A549 (cell line): ENCODE measurements at regions not wholly inside any gene's neighbourhood (a gene's known extent, or its start where the extent isn't known, plus 50 kb on each side); places are given as distances from the start of the nearest gene placed in this dataset.

Source experiments
- ATAC-seq, 2 experiments: fragments of 200-7000 bp in 1 of 2; fragments of >200 bp in 1 of 2; cut with Nextera tagmentation in 1 of 2; cut with Tn5 transposase in 1 of 2; 3 replicates each; pipeline versions ENCODE4 v1.8.0 to v1.9.1; 2018 to 2020; ENCODE audit warnings: mild to moderate bottlenecking in 1 of 2, moderate library complexity in 1 of 2
- CTCF ChIA-PET: fragments of 300-600 bp; sonication (Branson Sonifier 250); formaldehyde crosslinking; extraction: SDS; loops from one replicate; lab custom pipeline; 2021; ENCODE audit warnings: antibody characterized with exemption, inconsistent platforms; lab: Yijun Ruan, JAX
- POLR2A ChIA-PET: fragments of 350-600 bp; formaldehyde crosslinking; extraction: SDS; loops from one replicate; lab custom pipeline; 2021; ENCODE audit warnings: antibody characterized with exemption, inconsistent platforms; lab: Yijun Ruan, JAX
- DNase-seq, 2 experiments: peaks; one replicate each; pipeline versions ENCODE4 v3.0.0 to v3.0.0-alpha.2; 2011 to 2016; ENCODE audit warnings: low read depth in 1 of 2, low spot score in 1 of 2
- FAIRE-seq: peaks from 2 replicates; lab custom pipeline; 2011; peaks lifted over from hg19 to GRCh38; lab: Jason Lieb, UNC
- H3K27ac ChIP-seq, 2 experiments: fragments of >200 bp; sonication (Bioruptor Twin); formaldehyde crosslinking; 3 replicates each; pipeline ENCODE4 v1.5.1; 2016 to 2017
- H3K4me1 ChIP-seq: fragments of >200 bp; sonication (Bioruptor Twin); formaldehyde crosslinking; 3 replicates; pipeline ENCODE4 v1.6.1; 2016
- H3K4me2 ChIP-seq: fragments of >200 bp; sonication (Bioruptor Twin); formaldehyde crosslinking; 3 replicates; pipeline ENCODE4 v1.6.1; 2016
- H3K4me3 ChIP-seq: fragments of >200 bp; sonication (Bioruptor Twin); formaldehyde crosslinking; 3 replicates; pipeline ENCODE4 v1.5.1; 2016
- H3K9me3 ChIP-seq: fragments of >200 bp; sonication (Bioruptor Twin); formaldehyde crosslinking; 3 replicates; pipeline ENCODE4 v1.6.1; 2016
- BHLHE40 ChIP-seq: IDR thresholded peaks from 2 replicates; pipeline ENCODE4 v1.6.1; 2012; ENCODE audit warnings: low read depth, low read length, inconsistent platforms
- CBX8 ChIP-seq: fragments of 200-600 bp; sonication (generic); IDR thresholded peaks from 2 replicates; pipeline ENCODE4 v1.6.1; 2016
- CEBPB ChIP-seq, 2 experiments: fragments of >200 bp in 1 of 2; sonication (Bioruptor Twin) in 1 of 2; formaldehyde crosslinking in 1 of 2; IDR thresholded peaks; 2 replicates each; pipeline ENCODE4 v1.6.1; 2012 to 2016
- CHD2 ChIP-seq: fragments of 150-350 bp; IDR thresholded peaks from 2 replicates; pipeline ENCODE4 v1.6.1; 2014; ENCODE audit warnings: low read length; ENCODE audit not compliant: partially characterized antibody
- CHD4 ChIP-seq: fragments of 200-600 bp; sonication (generic); IDR thresholded peaks from 2 replicates; pipeline ENCODE4 v1.6.1; 2016; ENCODE audit warnings: antibody characterized with exemption, mild to moderate bottlenecking, borderline replicate concordance
- EHF ChIP-seq: fragments of 250-450 bp; sonication (Bioruptor Pico); IDR thresholded peaks from 2 replicates; pipeline ENCODE4 v1.5.0; 2020; ENCODE audit warnings: mild to moderate bottlenecking
- ELK1 ChIP-seq: fragments of 150-350 bp; IDR thresholded peaks from 2 replicates; pipeline ENCODE4 v1.6.1; 2014; ENCODE audit warnings: low read depth, mild to moderate bottlenecking, low read length
- EP300 ChIP-seq, 2 experiments: fragments of >200 bp; sonication (Bioruptor Twin); formaldehyde crosslinking; IDR thresholded peaks; 2 replicates in 1 of 2; 3 replicates in 1 of 2; pipeline ENCODE4 v1.6.1; 2016 to 2017
- FOSL2 ChIP-seq, 2 experiments: fragments of 450-650 bp in 1 of 2; fragments of >200 bp in 1 of 2; sonication (Bioruptor Twin) in 1 of 2; formaldehyde crosslinking; IDR thresholded peaks; 2 replicates each; pipeline versions ENCODE4 v1.5.0 to v1.6.1; 2016 to 2020; ENCODE audit warnings: mild to moderate bottlenecking in 1 of 2, moderate library complexity in 1 of 2
- FOXS1 ChIP-seq: fragments of 250-450 bp; sonication (Bioruptor Pico); IDR thresholded peaks from 2 replicates; pipeline ENCODE4 v1.5.0; 2020; ENCODE audit warnings: mild to moderate bottlenecking, moderate library complexity
- GATA3 ChIP-seq: IDR thresholded peaks from 2 replicates; pipeline ENCODE4 v1.6.1; 2012; ENCODE audit warnings: borderline replicate concordance
- HMGXB4 ChIP-seq: fragments of 250-450 bp; sonication (Bioruptor Pico); IDR thresholded peaks from 2 replicates; pipeline ENCODE4 v1.5.0; 2021; ENCODE audit warnings: mild to moderate bottlenecking, moderate library complexity, borderline replicate concordance
- HOXA7 ChIP-seq: fragments of 250-450 bp; sonication (Bioruptor Pico); IDR thresholded peaks from 2 replicates; pipeline ENCODE4 v1.5.0; 2020; ENCODE audit warnings: mild to moderate bottlenecking, moderate library complexity
- HOXB5 ChIP-seq: fragments of 250-450 bp; sonication (Bioruptor Pico); IDR thresholded peaks from 2 replicates; pipeline ENCODE4 v1.5.0; 2020; ENCODE audit warnings: mild to moderate bottlenecking, moderate library complexity
- JUNB ChIP-seq: fragments of >200 bp; sonication (Bioruptor Twin); formaldehyde crosslinking; IDR thresholded peaks from 2 replicates; pipeline ENCODE4 v1.6.1; 2016
- KDM1A ChIP-seq: fragments of 200-600 bp; sonication (generic); IDR thresholded peaks from 2 replicates; pipeline ENCODE4 v1.6.1; 2016; ENCODE audit warnings: low read depth, mild to moderate bottlenecking
- PHF8 ChIP-seq: fragments of 200-600 bp; sonication (generic); IDR thresholded peaks from 2 replicates; pipeline ENCODE4 v1.6.1; 2016; ENCODE audit warnings: low read depth, mild to moderate bottlenecking, antibody characterized with exemption, moderate library complexity, borderline replicate concordance
- POLR2A ChIP-seq: IDR thresholded peaks from 2 replicates; pipeline ENCODE4 v1.6.1; 2012; ENCODE audit warnings: mild to moderate bottlenecking, low read length
- RFX5 ChIP-seq: fragments of 450-650 bp; IDR thresholded peaks from 2 replicates; pipeline ENCODE4 v1.7.1; 2014; ENCODE audit warnings: antibody characterized with exemption, mild to moderate bottlenecking, moderate library complexity
- RNF2 ChIP-seq: fragments of 200-600 bp; sonication (generic); IDR thresholded peaks from 2 replicates; pipeline ENCODE4 v1.6.1; 2016; ENCODE audit warnings: low read depth, mild to moderate bottlenecking, antibody characterized with exemption, moderate library complexity, borderline replicate concordance
- SREBF2 ChIP-seq: fragments of 450-650 bp; IDR thresholded peaks from 2 replicates; pipeline ENCODE4 v1.6.1; 2014; ENCODE audit warnings: mild to moderate bottlenecking, moderate library complexity
- TFCP2L1 ChIP-seq: fragments of 250-450 bp; sonication (Bioruptor Pico); IDR thresholded peaks from 2 replicates; pipeline ENCODE4 v1.5.0; 2021; ENCODE audit warnings: mild to moderate bottlenecking
- ZFP36 ChIP-seq: fragments of 450-650 bp; IDR thresholded peaks from 2 replicates; pipeline ENCODE4 v1.6.1; 2014; ENCODE audit warnings: borderline replicate concordance; ENCODE audit not compliant: partially characterized antibody
- WGBS: methylation state at CpG from one replicate; pipeline ENCODE4 v1.1.6; 2017; ENCODE audit errors: missing lambda C conversion rate; 5-methylcytosine and 5-hydroxymethylcytosine counted together
- TF ChIP-seq, protein P1 (sequence below): IDR thresholded peaks from 2 replicates; pipeline ENCODE4 v1.6.1; 2012
- TF ChIP-seq, protein P2 (sequence below): fragments of 250-450 bp; sonication (Bioruptor Pico); IDR thresholded peaks from 2 replicates; pipeline ENCODE4 v1.5.0; 2020; ENCODE audit warnings: low read depth, mild to moderate bottlenecking, moderate library complexity
- TF ChIP-seq, protein P3 (sequence below): fragments of 450-650 bp; IDR thresholded peaks from 2 replicates; pipeline ENCODE4 v1.6.1; 2014; ENCODE audit warnings: antibody characterized with exemption

- FAIRE-seq (no peak), DNase-seq (no peak), ATAC-seq (no peak)
- 96% methylated on average over 1 of the region's 1 CpG for WGBS
- TF ChIP-seq HOXA7 (CRISPR knock-in tag) (no peak), SREBF2 (no peak), ZFP36 (no peak), EP300 (IDR thresholded peaks at IDR 0.05) (no peak)
- TF ChIP-seq, protein P1, sequence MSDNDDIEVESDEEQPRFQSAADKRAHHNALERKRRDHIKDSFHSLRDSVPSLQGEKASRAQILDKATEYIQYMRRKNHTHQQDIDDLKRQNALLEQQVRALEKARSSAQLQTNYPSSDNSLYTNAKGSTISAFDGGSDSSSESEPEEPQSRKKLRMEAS = no peak
- ChIA-PET CTCF (interaction anchor here (0.7 kb wide), 1 partner anchor 1665 kb away, joined by 3 read pairs; no protein-coding TSS in a partner anchor), POLR2A (no interaction called here)
- Histone ChIP-seq H3K4me3 (no peak overlapping the region), H3K27ac (no peak overlapping the region), H3K4me1 (no peaks in the 10 kb centered on the region), H3K9me3 (no peaks in the 10 kb centered on the region), H3K4me2 (no peak overlapping the region)
Measured at GRCh38 chr1:88021529-88021928, 662.5 kb upstream of the PKN2 start.

- no peaks in the 10 kb centered on the region for H3K4me1 ChIP-seq
- no peak for FAIRE-seq
- no peak for TF ChIP-seq FOSL2 (IDR thresholded peaks at IDR 0.05)
- no peak for TF ChIP-seq FOSL2 (CRISPR knock-in tag; IDR thresholded peaks at IDR 0.05)
- TF ChIP-seq, protein P2, sequence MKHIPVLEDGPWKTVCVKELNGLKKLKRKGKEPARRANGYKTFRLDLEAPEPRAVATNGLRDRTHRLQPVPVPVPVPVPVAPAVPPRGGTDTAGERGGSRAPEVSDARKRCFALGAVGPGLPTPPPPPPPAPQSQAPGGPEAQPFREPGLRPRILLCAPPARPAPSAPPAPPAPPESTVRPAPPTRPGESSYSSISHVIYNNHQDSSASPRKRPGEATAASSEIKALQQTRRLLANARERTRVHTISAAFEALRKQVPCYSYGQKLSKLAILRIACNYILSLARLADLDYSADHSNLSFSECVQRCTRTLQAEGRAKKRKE (CRISPR knock-in tag) = no peak
- TF ChIP-seq RNF2 = no peak
- no peak for TF ChIP-seq JUNB
- TF ChIP-seq CBX8 = no peak
- no peak for TF ChIP-seq KDM1A
- no peak for TF ChIP-seq EHF
- TF ChIP-seq, all 56 proteins: peak for 0
- 57% methylated on average over 4 of the region's 4 CpGs for WGBS
- Histone ChIP-seq H3K4me3 (no peak overlapping the region), H3K4me2 (no peak overlapping the region), H3K9me3 (no peaks in the 10 kb centered on the region), H3K27ac (no peak overlapping the region)
- DNase-seq (no peak), ATAC-seq (no peak)
- ChIA-PET POLR2A (no interaction called here), CTCF (no interaction called here)
Measured at GRCh38 chr1:88022516-88022915, 661.6 kb upstream of the PKN2 start.

- DNase-seq (peak; percentile 2 to 46), ATAC-seq (peak in 1 of 2 experiments; percentile 68; a peak in 3 of 6 replicates), FAIRE-seq (no peak)
- 77% methylated on average over 2 of the region's 2 CpGs for WGBS
- Histone ChIP-seq H3K4me2 (peak overlapping the region; percentile 21; the same call in 1 of the 3 replicates), H3K4me3 (no peak overlapping the region), H3K4me1 (0 out of 3 replicates have a peak, but pooled peaks cover 6% of the 10 kb centered on the region), H3K27ac (no peak overlapping the region), H3K9me3 (no peaks in the 10 kb centered on the region)
- CTCF ChIA-PET = interaction anchor here (0.6 kb wide), 1 partner anchor 475 kb away, joined by 3 read pairs; no protein-coding TSS in a partner anchor
- TF ChIP-seq GATA3 (no peak), FOSL2 (IDR thresholded peaks at IDR 0.05) (no peak), FOSL2 (CRISPR knock-in tag; IDR thresholded peaks at IDR 0.05) (no peak), RFX5 (no peak), CHD2 (no peak), CHD4 (no peak), TFCP2L1 (no peak)
- POLR2A ChIA-PET = no interaction called here
Measured at GRCh38 chr1:88029142-88029541, 654.9 kb upstream of the PKN2 start.

DNA sequence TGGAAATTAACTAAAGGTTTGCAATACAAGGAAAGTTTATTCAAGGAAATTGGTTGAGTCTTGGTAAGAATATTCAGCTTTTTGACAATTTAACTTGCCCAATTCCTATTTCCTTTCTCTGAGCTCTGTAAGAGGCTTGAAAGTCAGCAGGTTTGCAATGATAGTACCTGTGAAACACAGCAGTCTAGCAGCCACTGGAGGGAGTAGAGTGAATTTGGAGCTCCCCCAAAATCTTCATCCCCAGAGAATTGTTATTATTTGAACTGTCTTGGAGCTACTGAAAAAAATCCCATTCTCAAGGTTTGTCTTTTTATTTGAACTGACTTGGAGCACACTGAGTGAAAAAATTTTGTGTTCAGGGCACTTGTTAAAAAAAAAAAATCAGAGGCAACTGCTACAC, 654.2 kb upstream of the PKN2 start:
- ATAC-seq = no peak
- DNase-seq = no peak
- POLR2A ChIA-PET = no interaction called here
- Histone ChIP-seq H3K9me3 (no peaks in the 10 kb centered on the region), H3K27ac (no peak overlapping the region), H3K4me2 (no peak overlapping the region), H3K4me3 (no peak overlapping the region), H3K4me1 (0 out of 3 replicates have a peak, but pooled peaks cover 6% of the 10 kb centered on the region)
- CTCF ChIA-PET = no interaction called here
- FAIRE-seq = no peak
- TF ChIP-seq HMGXB4 (CRISPR knock-in tag) (no peak), PHF8 (no peak), FOXS1 (CRISPR knock-in tag) (no peak), ELK1 (no peak), ZFP36 (no peak), CBX8 (no peak), FOSL2 (IDR thresholded peaks at IDR 0.05) (no peak), FOSL2 (CRISPR knock-in tag; IDR thresholded peaks at IDR 0.05) (no peak), POLR2A (no peak), HOXB5 (CRISPR knock-in tag) (no peak), CHD4 (no peak), BHLHE40 (no peak), CEBPB (IDR thresholded peaks at IDR 0.05) (no peak)
- TF ChIP-seq, protein P3, sequence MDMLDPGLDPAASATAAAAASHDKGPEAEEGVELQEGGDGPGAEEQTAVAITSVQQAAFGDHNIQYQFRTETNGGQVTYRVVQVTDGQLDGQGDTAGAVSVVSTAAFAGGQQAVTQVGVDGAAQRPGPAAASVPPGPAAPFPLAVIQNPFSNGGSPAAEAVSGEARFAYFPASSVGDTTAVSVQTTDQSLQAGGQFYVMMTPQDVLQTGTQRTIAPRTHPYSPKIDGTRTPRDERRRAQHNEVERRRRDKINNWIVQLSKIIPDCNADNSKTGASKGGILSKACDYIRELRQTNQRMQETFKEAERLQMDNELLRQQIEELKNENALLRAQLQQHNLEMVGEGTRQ = no peak
